Prostate gland (tissue), 2 donors: ENCODE measurements at regions not wholly inside any gene's neighbourhood (a gene's known extent, or its start where the extent isn't known, plus 50 kb on each side); places are given as distances from the start of the nearest gene placed in this dataset.

Source experiments
- DNase-seq: peaks from one replicate; pipeline ENCODE4 v3.0.0-alpha.2; 2019; ENCODE audit warnings: low spot score
- H3K27ac ChIP-seq, 2 donors: fragments of 200-600 bp; sonication (generic); 2 replicates each; pipeline ENCODE4 v1.5.1; 2017 to 2019
- H3K27me3 ChIP-seq: fragments of 200-600 bp; sonication (generic); replicated peaks from 2 replicates; pipeline ENCODE4 v1.5.1; 2019; ENCODE audit not compliant: insufficient read depth
- H3K36me3 ChIP-seq, 2 donors: fragments of 200-600 bp; sonication (generic); 1 replicate in 1 of 2; 2 replicates in 1 of 2; pipeline versions ENCODE4 v1.5.1 to v1.8.1; 2017 to 2019
- H3K4me1 ChIP-seq: fragments of 200-600 bp; sonication (generic); replicated peaks from 2 replicates; pipeline ENCODE4 v1.5.1; 2019
- H3K4me3 ChIP-seq, 2 donors: fragments of 200-600 bp; sonication (generic); 2 replicates each; pipeline ENCODE4 v1.5.1; 2017 to 2019
- H3K9me3 ChIP-seq: fragments of 200-600 bp; sonication (generic); 2 replicates; pipeline ENCODE4 v1.5.1; 2017
- CTCF ChIP-seq, 4 experiments: fragments of 200-600 bp in 2 of 4; fragments of 450-650 bp in 2 of 4; sonication (generic) in 2 of 4; IDR thresholded peaks; 1 replicate in 3 of 4; 2 replicates in 1 of 4; pipeline ENCODE4 v1.5.1; 2016 to 2019; ENCODE audit warnings: antibody characterized with exemption in 4 of 4, mild to moderate bottlenecking in 2 of 4, moderate library complexity in 2 of 4
- POLR2A ChIP-seq: fragments of 450-650 bp; IDR thresholded peaks from one replicate; pipeline ENCODE4 v1.6.1; 2016; ENCODE audit warnings: antibody characterized with exemption, mild to moderate bottlenecking
- POLR2AphosphoS5 ChIP-seq: sonication (generic); formaldehyde crosslinking; IDR thresholded peaks from one replicate; pipeline ENCODE4 v1.6.1; 2017; ENCODE audit warnings: antibody characterized with exemption
- WGBS: methylation state at CpG from one replicate; pipeline ENCODE4 v1.1.5; 2018; 5-methylcytosine and 5-hydroxymethylcytosine counted together
- intact Hi-C: fragments of 100-400 bp; cut with DNase I; formaldehyde crosslinking; loops from one replicate; pipeline ENCODE4 v1.14.2; 2022

- Histone ChIP-seq H3K4me1 (peaks cover 3% of the 10 kb centered on the region), H3K4me3 (no peak overlapping the region), H3K9me3 (no peaks in the 10 kb centered on the region), H3K27ac (no peak overlapping the region), H3K36me3 (no peaks in the 10 kb centered on the region), H3K27me3 (no peaks in the 10 kb centered on the region)
- TF ChIP-seq CTCF (IDR thresholded peaks at IDR 0.05), result no peak
- WGBS, result 95% methylated on average over 9 of the region's 9 CpGs
- DNase-seq, result no peak
- intact Hi-C loops, result no loop called here
Observed at GRCh38 chr6:168386973-168387372, 54.0 kb upstream of the SMOC2 start.

- intact Hi-C loops, result no loop called here
- no peaks in the 10 kb centered on the region for H3K27me3 ChIP-seq
- WGBS, result 86% methylated on average over 10 of the region's 10 CpGs
- H3K9me3 ChIP-seq, result no peaks in the 10 kb centered on the region
- H3K4me3 ChIP-seq, result no peak overlapping the region
- peaks cover 3% of the 10 kb centered on the region for H3K4me1 ChIP-seq
- no peak overlapping the region for H3K27ac ChIP-seq
- DNase-seq, result no peak
- H3K36me3 ChIP-seq, result no peaks in the 10 kb centered on the region
- TF ChIP-seq CTCF (IDR thresholded peaks at IDR 0.05), result no peak
- no peak for TF ChIP-seq POLR2A
- no peak for TF ChIP-seq POLR2AphosphoS5
Observed at GRCh38 chr6:168387426-168387825, 53.6 kb upstream of the SMOC2 start.

GRCh38 chr6:168387911-168388310 is 53.1 kb upstream of the SMOC2 start:
- WGBS, result 93% methylated on average over 18 of the region's 18 CpGs
- no peak overlapping the region for H3K27ac ChIP-seq
- no peaks in the 10 kb centered on the region for H3K27me3 ChIP-seq
- no peak overlapping the region for H3K4me3 ChIP-seq
- no peak for DNase-seq
- no peak for TF ChIP-seq POLR2AphosphoS5
- no peak for TF ChIP-seq CTCF (IDR thresholded peaks at IDR 0.05)
- TF ChIP-seq POLR2A, result no peak
- H3K36me3 ChIP-seq, result no peaks in the 10 kb centered on the region
- H3K4me1 ChIP-seq, result peaks cover 3% of the 10 kb centered on the region
- intact Hi-C loops, result no loop called here
- H3K9me3 ChIP-seq, result no peaks in the 10 kb centered on the region

DNA sequence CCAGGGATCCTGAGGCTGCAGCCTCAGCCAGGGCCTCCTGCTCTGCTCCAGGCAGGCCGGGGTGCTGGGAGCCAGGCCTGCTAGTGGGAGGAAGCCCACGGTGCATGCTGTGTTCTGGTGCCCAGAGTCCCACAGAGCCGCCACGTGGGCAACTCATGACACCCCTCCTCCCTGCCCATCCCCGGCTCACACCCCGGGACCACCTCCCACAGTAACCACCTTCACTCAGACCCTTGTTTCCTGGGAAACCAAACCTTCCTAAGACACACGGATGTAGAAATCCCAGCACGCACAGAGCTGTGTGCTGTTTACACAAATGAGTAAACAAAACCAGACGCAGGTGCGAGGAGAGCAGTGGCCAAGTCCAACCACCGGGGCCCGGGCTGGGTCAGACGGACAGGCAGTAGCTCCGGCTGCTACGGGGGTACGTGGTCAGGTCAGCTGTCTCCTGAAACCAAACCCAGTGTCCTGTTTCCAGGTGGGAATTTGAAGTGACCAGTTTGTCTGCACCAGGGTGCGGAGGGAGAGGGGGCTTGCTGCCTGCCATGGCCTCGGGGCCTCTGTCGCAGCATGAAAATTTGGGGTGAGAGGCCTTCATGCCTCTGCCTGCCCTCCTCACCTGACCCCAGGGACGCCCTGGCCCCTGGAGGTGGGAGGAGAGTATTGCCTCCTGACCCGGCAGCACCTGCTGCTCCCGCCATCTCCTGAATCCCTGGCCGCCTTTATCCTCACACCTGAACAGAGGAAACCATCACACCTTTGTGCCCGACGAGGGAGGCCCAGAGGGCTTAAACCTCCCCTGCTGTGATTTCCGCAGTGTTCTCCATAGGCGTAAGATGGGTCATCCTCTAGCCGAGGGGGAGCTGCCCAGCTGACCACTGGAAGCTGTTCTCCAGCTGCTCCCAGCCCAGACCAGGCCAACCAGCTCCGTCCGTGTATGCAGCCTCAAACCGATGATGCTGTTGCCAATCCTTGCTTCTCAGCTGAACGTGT is 52.0 kb upstream of the SMOC2 start:
- TF ChIP-seq CTCF (IDR thresholded peaks at IDR 0.05) (no peak), POLR2AphosphoS5 (peak; percentile 26)
- peak; percentile 32 for DNase-seq
- WGBS, result 69% methylated on average over 32 of the region's 32 CpGs
- H3K36me3 ChIP-seq, result no peaks in the 10 kb centered on the region
- peaks cover 3% of the 10 kb centered on the region for H3K4me1 ChIP-seq
- intact Hi-C loops, result no loop called here
- H3K27ac ChIP-seq, result no peak overlapping the region
- no peaks in the 10 kb centered on the region for H3K9me3 ChIP-seq
- H3K27me3 ChIP-seq, result no peaks in the 10 kb centered on the region
- H3K4me3 ChIP-seq, result no peak overlapping the region
